HepG2 (cell line): ENCODE measurements at regions not wholly inside any gene's neighbourhood (a gene's known extent, or its start where the extent isn't known, plus 50 kb on each side); places are given as distances from the start of the nearest gene placed in this dataset.

ENCODE experiments used
- ATAC-seq: fragments of 200-7000 bp; cut with Tn5 transposase; 3 replicates; pipeline ENCODE4 v1.9.1; 2020; ENCODE audit warnings: mild to moderate bottlenecking, moderate library complexity
- BruUV-seq: library from RNA; stranded (reverse); fragments of 400-500 nt; replicated peaks from 2 replicates; lab custom pipeline; 2021; lab: Mats Ljungman, UMichigan
- CTCF ChIA-PET: fragments of 300-600 bp; formaldehyde crosslinking; extraction: SDS; loops from one replicate; lab custom pipeline; 2021; ENCODE audit warnings: low total read pairs, inconsistent platforms, low intra/inter-chr PET ratio; lab: Yijun Ruan, JAX
- POLR2A ChIA-PET: fragments of 350-600 bp; sonication (Branson Sonifier 250); formaldehyde crosslinking; loops from one replicate; lab custom pipeline; 2020; ENCODE audit warnings: antibody characterized with exemption, inconsistent platforms; lab: Yijun Ruan, JAX
- DNase-seq: peaks from one replicate; pipeline ENCODE4 v3.0.0-alpha.2; 2015; ENCODE audit warnings: low spot score
- FAIRE-seq: peaks from 3 replicates; lab custom pipeline; 2011; peaks lifted over from hg19 to GRCh38; lab: Jason Lieb, UNC
- H2AFZ ChIP-seq: one replicate; pipeline ENCODE4 v1.6.1; 2011; ENCODE audit warnings: low read length, inconsistent platforms
- H3K27ac ChIP-seq: fragments of 300-600 bp; 3 replicates; pipeline ENCODE4 v1.8.0; 2011; ENCODE audit warnings: mixed run types, mild to moderate bottlenecking, mixed read lengths, low read length, inconsistent platforms; ENCODE audit not compliant: insufficient read depth; ENCODE audit errors: extremely low read length
- H3K27me3 ChIP-seq, 2 experiments: fragments of 200-600 bp in 1 of 2; 2 replicates in 1 of 2; 3 replicates in 1 of 2; pipeline versions ENCODE4 v1.6.0 to v1.8.0; 2011; ENCODE audit warnings: low read length in 2 of 2, mild to moderate bottlenecking in 2 of 2, moderate library complexity in 2 of 2, inconsistent platforms in 1 of 2; ENCODE audit not compliant: insufficient read depth in 2 of 2, control insufficient read depth in 1 of 2
- H3K36me3 ChIP-seq, 2 experiments: fragments of 200-600 bp in 1 of 2; replicated peaks in 1 of 2; 2 replicates in 1 of 2; 3 replicates in 1 of 2; pipeline versions ENCODE4 v1.5.1 to v1.8.0; 2011; ENCODE audit warnings: low read length in 2 of 2, inconsistent platforms in 1 of 2; ENCODE audit not compliant: insufficient read depth in 2 of 2, control insufficient read depth in 1 of 2
- H3K4me1 ChIP-seq: 2 replicates; pipeline ENCODE4 v1.5.1; 2012; ENCODE audit warnings: low read length, inconsistent platforms; ENCODE audit not compliant: insufficient read depth
- H3K4me2 ChIP-seq: 2 replicates; pipeline ENCODE4 v1.6.0; 2011; ENCODE audit warnings: low read depth, low read length, inconsistent platforms
- H3K4me3 ChIP-seq, 3 experiments: fragments of 200-600 bp in 1 of 3; sonication (generic), shearing (Covaris generic) in 1 of 3; replicated peaks in 1 of 3; 2 replicates each; pipeline ENCODE4 v1.5.1; 2011 to 2016; ENCODE audit warnings: low read length in 3 of 3, inconsistent platforms in 2 of 3, low read depth in 2 of 3, mild to moderate bottlenecking in 2 of 3, control low read depth in 1 of 3, mixed read lengths in 1 of 3; ENCODE audit not compliant: insufficient read depth in 1 of 3
- H3K79me2 ChIP-seq: one replicate; pipeline ENCODE4 v1.6.1; 2011; ENCODE audit warnings: low read length, inconsistent platforms; ENCODE audit not compliant: insufficient read depth
- H3K9ac ChIP-seq: 2 replicates; pipeline ENCODE4 v1.6.0; 2011; ENCODE audit warnings: mild to moderate bottlenecking, low read depth, low read length, inconsistent platforms; ENCODE audit not compliant: insufficient read depth
- H3K9me3 ChIP-seq: 2 replicates; pipeline ENCODE4 v1.5.1; 2012; ENCODE audit warnings: mild to moderate bottlenecking, low read length
- H4K20me1 ChIP-seq: 2 replicates; pipeline ENCODE4 v1.6.0; 2011; ENCODE audit warnings: inconsistent platforms, mild to moderate bottlenecking, low read length, moderate library complexity; ENCODE audit not compliant: insufficient read depth
- BRF2 ChIP-seq: sonication (generic); formaldehyde crosslinking; IDR thresholded peaks from 2 replicates; pipeline ENCODE4 v1.8.1; 2022; ENCODE audit warnings: mild to moderate bottlenecking, missing genetic modification reagents
- LRRFIP1 ChIP-seq: sonication (generic); formaldehyde crosslinking; conservative IDR thresholded peaks from 2 replicates; pipeline ENCODE4 v1.4.0; 2020; ENCODE audit warnings: missing genetic modification reagents
- ZNF513 ChIP-seq: sonication (generic); formaldehyde crosslinking; conservative IDR thresholded peaks from 2 replicates; pipeline ENCODE4 v1.5.0; 2020; ENCODE audit warnings: missing genetic modification reagents
- ZNF550 ChIP-seq: sonication (generic); formaldehyde crosslinking; IDR thresholded peaks from 2 replicates; pipeline ENCODE4 v1.4.0; 2020; ENCODE audit warnings: mild to moderate bottlenecking, missing genetic modification reagents, borderline replicate concordance
- ZNF660 ChIP-seq: sonication (generic); formaldehyde crosslinking; IDR thresholded peaks from 2 replicates; pipeline ENCODE4 v1.5.1; 2020; ENCODE audit warnings: mild to moderate bottlenecking, low read depth, missing genetic modification reagents, borderline replicate concordance
- ZNF678 ChIP-seq: sonication (generic); formaldehyde crosslinking; IDR thresholded peaks from 2 replicates; pipeline ENCODE4 v1.4.0; 2020; ENCODE audit warnings: mild to moderate bottlenecking, missing genetic modification reagents
- ZNF839 ChIP-seq: sonication (generic); formaldehyde crosslinking; IDR thresholded peaks from 2 replicates; pipeline ENCODE4 v1.4.0; 2020; ENCODE audit warnings: missing genetic modification reagents, mild to moderate bottlenecking, borderline replicate concordance
- WGBS: methylation state at CpG from one replicate; pipeline ENCODE4 v1.1.6; 2017; ENCODE audit warnings: low lambda C conversion rate; 5-methylcytosine and 5-hydroxymethylcytosine counted together
- in situ Hi-C: cut with HindIII; loops from 2 replicates; pipeline ENCODE4 v1.10.0; 2017; ENCODE audit warnings: low pct_unique_long_range_greater_than_20kb; ENCODE audit not compliant: extremely low pct_ligation_motif_present
- intact Hi-C: fragments of 100-400 bp; cut with micrococcal nuclease; formaldehyde crosslinking; loops from one replicate; pipeline ENCODE4 v1.10.0; 2022; ENCODE audit not compliant: unreplicated experiment

GRCh38 chr14:29360656-29361055 is 567.0 kb downstream of the PRKD1 start:
- in situ Hi-C loops, result no loop called here
- Histone ChIP-seq H3K79me2 (no peaks in the 10 kb centered on the region), H3K9me3 (peaks cover 82% of the 10 kb centered on the region), H3K4me2 (no peak overlapping the region), H3K27me3 (no peaks in the 10 kb centered on the region), H3K36me3 (no peaks in the 10 kb centered on the region), H3K27ac (no peak overlapping the region), H4K20me1 (no peaks in the 10 kb centered on the region)
- intact Hi-C loops, result no loop called here
- no TSS peak for BruUV-seq
- ATAC-seq, result no peak
- DNase-seq, result no peak
- CTCF ChIA-PET, result no interaction called here
- TF ChIP-seq ZNF660 (CRISPR knock-in tag) (no peak), ZNF513 (CRISPR knock-in tag) (no peak), ZNF550 (CRISPR knock-in tag) (no peak), BRF2 (CRISPR knock-in tag) (no peak), ZNF678 (CRISPR knock-in tag) (no peak), LRRFIP1 (no peak), ZNF839 (no peak)
- TF ChIP-seq, all 625 proteins: peak for 0
- Histone ChIP-seq H3K4me1 (no peaks in the 10 kb centered on the region), H3K9ac (no peak overlapping the region), H2AFZ (no peak overlapping the region), H3K4me3 (no peak overlapping the region)
- WGBS, result under 1% methylated on average over 3 of the region's 3 CpGs
- no peak for FAIRE-seq
- POLR2A ChIA-PET, result no interaction called here
